Heart left ventricle (tissue), 16 donors: ENCODE measurements at regions not wholly inside any gene's neighbourhood (a gene's known extent, or its start where the extent isn't known, plus 50 kb on each side); places are given as distances from the start of the nearest gene placed in this dataset.

ENCODE experiments used
- ATAC-seq, 4 donors: fragments of 200-7000 bp; cut with Tn5 transposase; one replicate each; pipeline ENCODE4 v1.9.1; 2020 to 2022; ENCODE audit warnings: moderate library complexity in 4 of 4, mild to moderate bottlenecking in 3 of 4, moderate number of reproducible peaks in 1 of 4
- DNase-seq, 5 donors: peaks; one replicate each; pipeline ENCODE4 v3.0.0-alpha.2; 2020
- H3K27ac ChIP-seq, 12 donors: fragments of 200-600 bp; sonication (generic) in 4 of 12; one replicate each; pipeline versions ENCODE4 v1.5.0 to v1.8.0; 2016 to 2022; ENCODE audit warnings: mild to moderate bottlenecking in 2 of 12
- H3K27me3 ChIP-seq, 9 donors: fragments of 200-600 bp; sonication (generic) in 2 of 9; one replicate each; pipeline versions ENCODE4 v1.5.1 to v1.8.0; 2016 to 2022; ENCODE audit warnings: mild to moderate bottlenecking in 3 of 9
- H3K36me3 ChIP-seq, 9 donors: fragments of 200-600 bp; sonication (generic) in 2 of 9; one replicate each; pipeline versions ENCODE4 v1.5.0 to v1.8.0; 2018 to 2022; ENCODE audit warnings: mild to moderate bottlenecking in 2 of 9
- H3K4me1 ChIP-seq, 12 donors: fragments of 200-600 bp; sonication (generic) in 4 of 12; one replicate each; pipeline versions ENCODE4 v1.5.0 to v1.8.0; 2016 to 2022; ENCODE audit warnings: mild to moderate bottlenecking in 3 of 12
- H3K4me3 ChIP-seq, 12 donors: fragments of 200-600 bp; sonication (generic) in 4 of 12; one replicate each; pipeline versions ENCODE4 v1.5.0 to v1.8.0; 2017 to 2022; ENCODE audit warnings: mild to moderate bottlenecking in 9 of 12, moderate library complexity in 4 of 12
- H3K9me3 ChIP-seq, 12 donors: fragments of 200-600 bp; sonication (generic) in 4 of 12; one replicate each; pipeline versions ENCODE4 v1.5.0 to v1.8.0; 2016 to 2022; ENCODE audit warnings: mild to moderate bottlenecking in 1 of 12
- CTCF ChIP-seq, 12 donors: fragments of 200-600 bp; sonication (generic) in 4 of 12; IDR thresholded peaks; one replicate each; pipeline versions ENCODE4 v1.5.0 to v1.8.0; 2018 to 2022; ENCODE audit warnings: antibody characterized with exemption in 12 of 12, mild to moderate bottlenecking in 5 of 12
- POLR2A ChIP-seq, 2 donors: fragments of 450-650 bp; IDR thresholded peaks; one replicate each; pipeline ENCODE4 v1.6.1; 2017; ENCODE audit warnings: antibody characterized with exemption in 2 of 2, mild to moderate bottlenecking in 2 of 2, moderate library complexity in 2 of 2
- WGBS, 4 donors: extraction: QIAGEN DNeasy Blood & Tissue Kit in 2 of 4; methylation state at CpG; one replicate each; pipeline versions ENCODE4 v1.1.5 to v1.1.7; 2013 to 2018; 5-methylcytosine and 5-hydroxymethylcytosine counted together
- intact Hi-C, 10 donors: fragments of 100-400 bp; cut with DNase I; formaldehyde crosslinking; loops; one replicate each; pipeline versions ENCODE4 v1.11.1 to v1.14.2; 2022
- donor health status: ischemic (EF 13 %, LVEDD 7.1; RV severe dilation, severe dysfunction).
- donor health status: healthy with polysubstance abuse.
- donor health status: DM: no; HTN: yes; CAD: no.
- donor health status: DM: no; HTN: no; CAD: no.
- donor health status: ischemic (EF 25% LVEDD 6.9; RV normal size, moderate dysfunction).
- donor health status: ischemic (EF 25% LVEDD 5.7; RV mildly dilated, moderate dysfunction).
- donor health status: healthy.
- donor health status: DM: yes; HTN: yes; CAD: no.
- donor health status: ischemic (EF 35%, LVEDD 5.7; RV mildly dilated, moderate dysfunction).
- donor health status: nonischemic (EF 11% LVEDD 7.7; RV severe dilation, severe dysfunction).
- donor health status: DM: yes; HTN: yes; CAD: no.
- donor health status: PGD.
- donor health status: ischemic (EF 29% LVEDD 5.4; RV normal size, mild dysfunction).
- donor health status: nonischemic (EF 23%, LVEDD 6.1; RV moderate dilation, normal function).

- Histone ChIP-seq H3K9me3 (peaks cover 0 to 4% (median 0%) of the 10 kb centered on the region in 12 donors), H3K27me3 (no peaks in the 10 kb centered on the region), H3K36me3 (no peaks in the 10 kb centered on the region), H3K4me1 (no peaks in the 10 kb centered on the region), H3K4me3 (no peak overlapping the region), H3K27ac (no peak overlapping the region)
- no peak for DNase-seq
- ATAC-seq = no peak
- no peak for TF ChIP-seq POLR2A (IDR thresholded peaks at IDR 0.05)
- TF ChIP-seq CTCF (IDR thresholded peaks at IDR 0.05) = no peak
- intact Hi-C loops = no loop called here
These were observed 270.9 kb downstream of the C12orf50 start for GRCh38 chr12:87758271-87758670.

DNA sequence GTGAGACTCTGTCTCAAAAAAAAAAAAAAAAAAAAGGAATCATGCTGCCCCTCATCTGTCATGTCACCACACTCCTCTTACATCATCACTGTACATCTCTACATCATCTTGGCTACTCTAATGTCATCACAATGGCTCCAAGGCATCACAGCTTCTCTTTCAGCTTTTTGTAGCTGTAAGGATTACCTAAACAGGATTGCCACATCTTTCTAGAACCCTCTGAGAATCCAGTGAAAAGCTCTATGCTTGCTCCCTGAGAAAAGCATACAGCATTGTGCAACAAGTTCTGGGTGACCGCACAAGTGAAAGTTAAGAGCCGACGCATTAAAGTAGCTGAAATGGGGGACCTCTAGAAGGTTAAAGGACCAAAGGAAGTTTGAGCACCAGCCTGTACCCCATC is 272.5 kb downstream of the C12orf50 start:
- Histone ChIP-seq H3K4me1 (no peaks in the 10 kb centered on the region), H3K9me3 (peaks cover 0 to 4% (median 0%) of the 10 kb centered on the region in 12 donors), H3K36me3 (no peaks in the 10 kb centered on the region), H3K4me3 (no peak overlapping the region), H3K27ac (no peak overlapping the region), H3K27me3 (no peaks in the 10 kb centered on the region)
- intact Hi-C loops = no loop called here
- WGBS, 4 donors = 92 to 99% (median 98%) methylated on average over 3 of the region's 3 CpGs
- ATAC-seq (no peak), DNase-seq (no peak)
- TF ChIP-seq CTCF (IDR thresholded peaks at IDR 0.05) = no peak
- no peak for TF ChIP-seq POLR2A (IDR thresholded peaks at IDR 0.05)

DNA sequence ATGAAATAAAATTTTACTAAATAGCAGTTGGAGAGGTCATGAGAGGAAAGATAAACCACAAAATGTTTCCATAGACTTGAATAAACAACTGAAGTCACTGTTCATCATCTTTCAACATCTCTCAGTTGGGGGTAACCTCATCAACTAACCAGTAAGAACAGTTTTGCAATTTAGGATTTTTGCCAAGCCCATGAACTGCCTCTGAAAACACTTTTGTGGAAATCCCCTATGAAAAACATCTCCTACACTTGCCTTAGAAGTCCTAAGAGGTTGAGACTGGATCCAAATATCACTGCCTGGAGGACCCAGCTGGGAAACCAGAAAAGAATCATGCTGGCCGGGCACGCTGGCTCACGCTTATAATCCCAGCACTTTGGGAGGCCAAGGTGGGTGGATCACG is 273.1 kb downstream of the C12orf50 start:
- intact Hi-C loops = no loop called here
- DNase-seq (no peak), ATAC-seq (no peak)
- Histone ChIP-seq H3K36me3 (no peaks in the 10 kb centered on the region), H3K27me3 (no peaks in the 10 kb centered on the region), H3K27ac (no peak overlapping the region), H3K4me3 (no peak overlapping the region), H3K9me3 (peaks cover 0 to 4% (median 0%) of the 10 kb centered on the region in 12 donors), H3K4me1 (no peaks in the 10 kb centered on the region)
- TF ChIP-seq POLR2A (IDR thresholded peaks at IDR 0.05) = no peak
- TF ChIP-seq CTCF (IDR thresholded peaks at IDR 0.05) = no peak
- WGBS, 4 donors = 87 to 90% (median 88%) methylated on average over 4 of the region's 4 CpGs

DNA sequence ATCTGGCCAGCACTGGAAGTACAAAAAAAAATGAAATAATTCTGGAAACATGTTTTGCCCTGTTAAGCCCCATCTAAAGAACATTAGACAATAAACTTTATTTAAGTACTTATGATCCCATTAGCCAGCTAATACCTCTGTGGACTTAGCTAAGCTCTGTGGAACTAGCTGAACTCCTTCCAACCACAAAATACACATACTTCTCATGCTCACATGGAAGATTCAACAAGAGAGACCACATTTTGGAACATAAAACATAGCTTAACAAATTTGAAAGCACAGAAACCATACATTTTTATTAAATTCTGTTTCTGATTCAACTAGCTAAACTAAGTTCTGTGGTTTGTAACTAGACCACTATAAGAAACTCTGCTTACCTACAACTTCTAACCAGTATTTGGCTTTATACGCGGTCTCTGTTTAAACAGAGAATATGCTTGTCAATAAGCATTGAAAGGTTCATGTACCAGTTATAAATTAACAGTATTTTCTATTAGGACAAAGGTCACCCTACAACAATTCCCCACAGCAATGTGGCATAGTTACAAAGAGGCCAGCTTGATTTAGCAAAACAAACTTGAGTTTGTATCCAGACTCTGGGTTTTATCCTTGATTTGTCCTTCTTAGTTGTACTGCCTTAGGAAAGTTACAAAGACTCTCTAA is 300.1 kb downstream of the C12orf50 start:
- Histone ChIP-seq H3K27me3 (no peaks in the 10 kb centered on the region), H3K27ac (no peak overlapping the region), H3K9me3 (no peaks in the 10 kb centered on the region), H3K4me1 (no peaks in the 10 kb centered on the region), H3K4me3 (no peak overlapping the region), H3K36me3 (no peaks in the 10 kb centered on the region)
- 94 to 97% (median 95%) methylated on average over 2 of the region's 2 CpGs for WGBS, 4 donors
- TF ChIP-seq POLR2A (IDR thresholded peaks at IDR 0.05) = no peak
- no peak for TF ChIP-seq CTCF (IDR thresholded peaks at IDR 0.05)
- DNase-seq = no peak
- ATAC-seq = no peak
- intact Hi-C loops = no loop called here
